SIG-M5 treated with dmso at 0.1 percent for 504 hours (cell line): ENCODE measurements at regions not wholly inside any gene's neighbourhood (a gene's known extent, or its start where the extent isn't known, plus 50 kb on each side); places are given as distances from the start of the nearest gene placed in this dataset.

ENCODE experiments used
- DNase-seq: peaks from one replicate; lab custom pipeline; 2025; ENCODE audit not compliant: unreplicated experiment; lab: John Stamatoyannopoulos, UW

DNA sequence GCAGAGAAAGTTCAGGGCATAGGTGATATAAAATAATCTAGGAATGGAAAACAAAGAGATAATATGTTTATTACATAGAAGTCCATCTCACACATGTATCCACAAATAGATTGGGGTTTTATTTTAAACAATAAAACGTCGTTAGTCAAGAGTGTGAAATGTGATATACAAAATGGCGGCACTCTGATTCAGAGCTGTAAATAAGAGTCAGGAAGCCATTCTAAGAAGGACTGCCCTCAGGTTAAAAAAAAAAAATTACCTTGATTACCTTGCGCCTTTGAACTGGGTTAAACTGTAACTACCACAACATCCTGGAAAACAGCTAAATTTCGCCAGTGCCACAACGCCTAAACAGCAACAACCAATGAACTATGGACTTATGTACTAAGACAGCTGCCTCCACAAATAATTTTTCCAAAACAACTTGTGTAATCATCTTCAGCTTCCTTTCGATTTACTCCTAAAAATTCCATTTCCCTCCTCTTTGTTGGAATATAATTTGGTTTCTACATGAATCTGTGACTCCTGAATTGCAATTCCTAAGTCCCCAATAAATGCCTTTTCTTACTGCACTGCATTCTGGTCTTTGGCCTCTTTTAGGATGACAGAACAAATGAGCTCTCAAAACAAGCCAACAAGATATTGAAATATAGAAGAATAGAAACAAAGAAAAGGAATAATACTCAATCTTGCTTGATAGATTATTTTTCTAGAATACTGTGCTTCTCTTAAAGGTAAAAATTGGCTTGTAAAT lies 1019.5 kb upstream of the MAP3K7 start:
- no peak for DNase-seq

DNA sequence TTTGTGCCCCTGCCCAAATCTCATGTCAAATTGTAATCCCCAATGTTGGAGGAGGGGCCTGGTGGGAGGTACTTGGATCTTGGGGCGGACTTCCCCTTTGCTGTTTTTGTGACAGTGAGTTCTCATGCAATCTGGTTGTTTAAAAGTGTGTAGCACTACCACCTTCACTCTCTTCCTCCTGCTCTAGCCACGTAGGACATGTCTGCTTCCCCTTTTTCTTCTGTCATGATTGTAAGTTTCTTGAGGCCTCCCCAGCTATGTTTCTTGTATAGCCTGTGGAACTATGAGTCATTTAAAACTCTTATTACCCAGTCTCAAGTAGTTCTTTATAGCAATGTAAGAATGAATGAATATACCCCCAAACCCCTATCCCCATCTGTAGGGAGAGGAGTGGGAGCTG lies 1013.7 kb upstream of the MAP3K7 start:
- no peak for DNase-seq

DNA sequence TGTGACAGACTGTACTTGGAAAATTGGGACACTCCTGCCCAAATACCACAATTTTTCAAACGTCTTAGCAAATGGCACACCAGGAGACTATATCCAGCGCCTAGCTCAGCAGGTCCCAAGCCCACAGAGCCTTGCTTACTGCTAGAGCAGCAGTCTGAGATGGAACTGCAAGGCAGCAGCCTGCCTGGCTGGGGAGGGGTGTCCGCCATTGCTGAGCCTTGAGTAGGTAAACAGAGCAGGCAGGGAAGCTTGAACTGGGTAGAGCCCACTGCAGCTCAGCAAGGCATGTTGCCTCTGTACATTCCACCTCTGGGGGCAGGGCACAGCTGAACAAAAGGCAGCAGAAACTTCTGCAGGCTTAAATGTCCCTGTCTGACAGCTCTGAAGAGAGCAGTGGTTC lies 1003.3 kb upstream of the MAP3K7 start:
- no peak for DNase-seq

DNA sequence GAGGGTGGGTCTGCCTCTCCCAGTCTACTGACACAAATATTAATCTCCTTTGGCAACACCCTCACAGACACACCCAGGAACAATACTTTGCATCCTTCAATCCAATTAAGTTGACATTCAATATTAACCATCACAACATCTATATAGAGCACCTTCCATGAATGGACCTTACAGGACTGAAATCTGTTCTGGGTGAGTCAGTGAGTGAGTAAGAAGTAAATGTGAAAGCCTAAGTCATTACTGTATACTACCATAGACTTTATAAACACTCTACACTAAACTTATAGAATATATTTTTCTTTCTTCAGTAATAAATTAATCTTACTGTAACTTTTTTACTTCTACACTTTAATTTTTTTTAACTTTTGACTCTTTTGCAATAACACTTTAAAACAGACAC lies 993.8 kb upstream of the MAP3K7 start:
- DNase-seq: no peak

DNA sequence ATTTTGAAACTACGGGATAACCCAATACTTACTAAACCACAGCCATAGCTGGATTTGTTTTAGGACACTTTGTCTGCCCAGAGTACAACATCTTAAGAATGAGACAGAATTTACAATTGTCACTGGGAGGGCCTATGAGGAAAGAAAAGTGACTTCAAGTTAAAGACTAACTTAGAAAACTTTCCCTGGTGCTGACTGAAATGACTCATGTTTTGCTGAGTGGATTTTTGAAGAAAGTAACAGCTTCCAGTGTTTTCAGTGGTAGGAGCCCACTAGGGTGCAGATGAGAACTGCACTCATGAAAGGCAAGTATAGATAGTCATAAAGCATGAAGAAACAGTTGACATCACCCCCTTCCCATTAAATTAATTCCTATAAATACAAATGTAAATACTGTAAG lies 988.2 kb upstream of the MAP3K7 start:
- no peak for DNase-seq

DNA sequence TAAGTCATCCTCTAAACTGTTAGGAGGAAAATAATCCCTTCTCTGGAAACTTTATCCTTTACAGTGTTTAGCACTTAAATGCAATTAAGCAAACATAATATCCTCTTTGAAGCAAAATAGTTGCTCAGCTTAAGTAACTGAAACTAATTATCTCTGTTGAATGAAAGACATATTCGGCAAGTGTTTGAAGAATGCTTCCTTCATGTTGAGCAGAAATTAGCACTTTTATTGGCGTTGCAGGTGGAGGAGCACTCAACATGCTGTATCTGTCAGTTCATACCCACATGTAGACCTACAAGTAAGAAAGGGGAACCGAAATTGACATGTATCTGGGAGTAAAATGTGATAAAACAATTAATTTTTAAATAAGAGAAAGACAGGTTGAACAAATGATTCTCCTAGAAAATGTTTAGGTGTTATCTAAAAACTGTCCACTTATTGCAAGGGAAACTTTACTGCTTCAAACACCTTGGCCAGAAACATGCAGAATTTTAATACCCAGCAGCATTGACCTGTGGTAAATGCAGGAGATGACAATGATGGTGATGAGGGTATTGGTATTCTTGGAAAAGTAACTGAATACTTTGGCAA lies 987.0 kb upstream of the MAP3K7 start:
- DNase-seq: no peak

DNA sequence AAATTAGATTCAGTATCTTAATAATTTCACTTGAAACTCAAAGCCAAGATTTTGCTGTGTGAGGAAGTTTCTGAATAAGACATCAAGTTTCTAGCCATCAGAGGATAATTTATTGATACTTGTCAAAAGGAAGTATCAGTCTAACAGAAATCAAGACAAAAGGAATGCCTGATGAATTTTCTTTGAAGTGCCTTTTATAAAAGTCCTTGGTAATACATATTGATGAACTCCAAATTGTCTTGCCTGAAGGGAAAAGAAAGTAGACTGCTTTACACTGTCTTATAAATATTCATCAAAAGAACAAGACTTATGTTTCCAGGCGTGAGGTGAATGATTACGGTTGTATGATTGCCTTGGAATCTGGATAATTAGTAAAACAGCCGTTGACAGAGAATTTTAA lies 986.0 kb upstream of the MAP3K7 start:
- DNase-seq: no peak

DNA sequence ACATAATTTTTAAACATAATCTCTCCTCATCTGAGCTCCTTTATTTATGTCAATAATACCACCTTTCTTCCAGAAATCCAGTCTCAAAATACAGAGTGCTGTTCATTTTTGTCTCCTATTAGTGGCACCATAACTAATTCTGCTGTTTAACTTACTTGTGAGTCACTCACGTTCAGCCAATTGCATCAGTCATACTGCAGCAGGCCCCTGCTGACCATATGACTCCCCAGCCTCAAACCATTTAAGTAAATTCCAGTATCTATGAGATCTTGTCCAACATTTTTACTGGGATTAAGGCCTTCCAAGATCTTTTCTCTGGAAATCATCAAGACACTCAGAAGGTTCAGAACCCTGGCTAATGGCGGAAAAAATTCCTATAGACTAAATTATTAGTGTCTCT lies 982.2 kb upstream of the MAP3K7 start:
- DNase-seq: no peak

DNA sequence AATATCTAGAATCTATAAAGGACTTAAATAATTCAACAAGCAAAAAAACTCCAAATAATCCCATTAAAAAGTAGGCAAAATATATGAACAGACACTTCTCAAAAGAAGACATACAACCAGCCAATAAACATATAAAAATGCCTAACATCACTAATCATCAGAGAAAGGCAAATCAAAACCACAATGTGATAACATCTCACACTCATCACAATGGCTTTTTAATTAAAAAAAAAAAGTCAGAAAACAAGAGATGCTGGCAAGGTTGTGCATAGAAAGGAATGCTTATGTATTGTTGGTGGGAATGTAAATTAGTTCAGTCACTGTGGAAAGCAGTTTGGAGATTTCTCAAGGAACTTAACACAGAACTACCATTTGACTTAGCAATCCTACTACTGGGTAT lies 979.6 kb upstream of the MAP3K7 start:
- DNase-seq: no peak

DNA sequence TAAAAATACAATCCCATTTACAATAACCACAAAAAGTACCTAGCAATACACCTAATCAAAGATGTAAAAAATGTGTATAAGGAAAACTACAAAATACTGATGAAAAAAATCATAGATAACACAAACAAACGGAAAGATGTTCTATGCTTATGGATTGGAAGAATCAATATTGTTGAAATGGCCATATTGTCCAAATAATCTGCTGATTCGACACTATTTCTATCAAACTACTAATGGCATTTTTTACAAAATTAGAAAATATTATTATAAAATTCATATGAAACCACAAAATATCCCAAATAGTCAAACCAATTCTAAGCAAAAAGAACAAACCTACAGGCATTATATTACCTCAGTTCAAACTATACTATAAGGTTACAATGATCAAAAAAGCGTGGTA lies 978.3 kb upstream of the MAP3K7 start:
- DNase-seq: no peak

DNA sequence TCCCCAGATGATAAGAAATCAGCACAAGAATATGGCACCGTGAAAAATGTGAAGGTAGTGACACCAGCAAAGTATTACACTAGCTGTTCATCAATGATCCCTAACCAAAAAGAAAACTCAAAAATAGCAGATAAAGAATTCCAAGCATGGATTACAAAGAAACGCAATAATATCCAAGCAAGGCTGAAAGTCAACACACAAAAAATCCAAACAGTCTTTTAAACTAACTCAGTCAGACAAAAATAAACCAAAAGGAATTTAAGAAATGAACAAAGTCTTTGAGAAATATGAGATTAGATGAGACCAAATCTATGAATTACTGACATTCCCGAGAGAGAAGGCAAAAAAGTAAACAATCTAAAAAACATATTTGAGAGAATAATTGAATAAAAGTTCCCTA lies 976.1 kb upstream of the MAP3K7 start:
- DNase-seq: no peak

DNA sequence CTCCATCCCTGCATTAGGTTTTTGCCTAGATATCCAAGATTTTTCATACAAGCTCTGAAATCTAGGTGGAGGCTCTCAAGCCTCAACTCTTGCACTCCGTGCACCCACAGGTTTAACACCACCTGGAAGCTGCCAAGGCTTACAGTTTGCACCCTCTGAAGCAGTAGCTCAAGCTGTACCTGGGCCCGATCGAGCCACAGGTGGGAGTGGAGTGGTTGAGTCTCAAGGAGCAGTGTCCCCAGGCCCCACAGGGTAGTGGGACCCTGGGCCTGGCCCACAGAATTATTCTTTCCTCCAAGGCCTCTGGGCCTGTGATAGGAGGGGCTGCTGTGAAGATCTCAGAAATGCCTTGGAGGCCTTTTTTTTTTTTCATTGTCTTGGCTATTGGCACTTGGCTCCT lies 973.5 kb upstream of the MAP3K7 start:
- no peak for DNase-seq

DNA sequence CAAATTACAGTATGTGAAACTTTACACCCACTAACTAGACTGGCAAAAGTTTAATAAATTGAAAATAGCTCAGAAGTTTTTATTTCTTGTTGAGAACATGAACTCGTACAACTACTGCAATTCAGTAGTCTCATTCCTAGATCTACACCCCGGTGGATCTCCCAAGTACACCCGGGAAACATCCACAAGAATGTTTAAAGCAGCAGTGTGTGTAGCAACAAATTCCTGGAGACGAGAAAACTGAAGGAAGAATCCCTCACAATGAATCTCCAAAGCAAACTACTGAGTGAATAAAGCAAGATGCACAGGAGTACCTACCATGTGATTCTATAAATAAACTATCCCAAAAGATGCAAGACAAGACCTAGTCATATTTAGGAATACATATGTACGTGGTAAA lies 954.0 kb upstream of the MAP3K7 start:
- no peak for DNase-seq

DNA sequence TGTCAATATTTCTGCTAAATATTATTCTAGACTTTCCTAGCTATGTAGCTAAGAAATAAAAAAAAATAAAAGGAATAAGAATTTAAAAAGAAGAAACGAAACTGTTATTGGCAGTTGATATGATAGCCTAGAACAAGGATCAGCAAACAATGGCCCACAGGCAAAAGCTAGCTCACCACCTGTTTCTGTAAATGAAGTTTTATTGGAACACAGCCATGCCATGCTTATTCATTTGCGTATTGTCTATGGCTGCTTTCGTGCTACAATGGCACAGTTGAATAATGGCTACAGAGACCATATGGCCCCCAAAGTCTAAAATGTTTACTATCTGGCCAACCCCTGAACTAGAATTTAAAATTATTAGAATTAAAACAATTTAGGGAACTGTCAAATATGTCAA lies 952.6 kb upstream of the MAP3K7 start:
- no peak for DNase-seq

DNA sequence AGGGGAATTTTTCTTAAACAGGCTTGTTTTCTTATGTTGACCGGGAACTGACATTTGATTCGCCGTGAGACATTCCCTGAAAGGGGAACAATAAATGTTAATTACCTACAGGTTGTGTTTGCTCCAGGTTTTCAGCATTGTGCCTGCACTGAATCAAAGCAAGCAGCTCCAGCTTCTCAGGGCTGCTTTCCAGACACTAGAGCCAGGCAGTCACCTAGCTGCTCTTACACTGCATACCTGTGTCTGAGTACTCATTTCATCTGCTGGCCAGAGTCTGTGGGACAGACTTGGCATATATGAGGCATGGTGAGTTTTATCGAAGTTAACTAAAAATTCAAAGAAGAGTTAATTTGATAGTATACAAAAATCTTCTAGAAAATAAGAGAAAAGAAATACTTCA lies 951.8 kb upstream of the MAP3K7 start:
- DNase-seq: no peak

DNA sequence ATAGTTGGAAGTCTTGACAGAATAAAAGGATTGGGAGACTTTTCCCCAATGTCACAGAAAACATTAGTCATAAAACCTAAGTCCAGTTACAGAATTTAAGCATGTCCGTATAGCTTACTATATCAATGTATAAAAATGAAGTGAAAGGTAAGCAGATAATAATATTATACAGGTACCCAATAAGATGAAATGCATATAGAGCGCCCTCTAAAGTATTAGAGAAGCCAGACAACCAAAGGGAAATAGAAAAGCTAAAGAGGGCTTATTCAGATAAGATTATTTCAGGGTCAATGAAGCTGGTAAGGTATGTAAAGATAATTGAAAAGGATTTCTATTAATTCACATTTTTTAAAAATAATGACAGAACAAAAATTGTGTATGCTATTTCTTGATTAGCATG lies 947.7 kb upstream of the MAP3K7 start:
- DNase-seq: no peak

DNA sequence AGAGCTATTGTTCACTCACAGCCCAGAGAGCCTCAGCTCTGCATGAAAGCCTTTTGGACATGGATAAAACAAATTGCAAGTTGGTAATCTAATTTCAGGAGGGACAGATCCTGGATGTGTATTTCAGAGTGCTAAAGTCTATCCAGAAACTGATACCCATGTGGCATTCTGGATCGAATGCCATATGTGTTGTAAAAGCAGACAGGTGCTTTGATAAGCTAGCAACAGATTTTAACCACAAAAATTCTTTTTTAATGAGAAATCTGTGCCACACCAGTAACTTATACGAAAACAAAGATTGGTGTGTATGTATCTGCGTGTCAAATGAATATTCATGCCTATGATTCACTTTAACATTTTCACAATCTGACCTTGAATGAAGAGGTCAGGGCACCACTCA lies 936.6 kb upstream of the MAP3K7 start:
- no peak for DNase-seq

DNA sequence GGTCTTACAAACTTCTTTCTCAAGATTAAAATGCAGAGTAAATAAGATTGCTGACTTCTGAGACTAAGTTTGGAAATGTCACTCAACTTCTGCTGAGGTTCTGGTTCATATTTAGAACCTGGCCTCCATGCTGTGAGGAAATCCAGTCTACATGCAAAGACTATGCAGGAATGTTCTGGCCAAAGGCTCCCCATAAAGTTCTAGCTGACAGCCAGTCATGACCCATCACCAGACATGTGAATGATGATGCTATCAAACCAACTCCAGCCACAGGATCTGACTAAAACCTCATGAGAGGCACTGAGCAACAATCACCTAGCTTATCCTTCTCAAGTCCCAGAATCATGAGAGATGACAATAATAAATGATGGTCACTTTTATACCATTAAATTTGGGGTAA lies 935.1 kb upstream of the MAP3K7 start:
- no peak for DNase-seq

DNA sequence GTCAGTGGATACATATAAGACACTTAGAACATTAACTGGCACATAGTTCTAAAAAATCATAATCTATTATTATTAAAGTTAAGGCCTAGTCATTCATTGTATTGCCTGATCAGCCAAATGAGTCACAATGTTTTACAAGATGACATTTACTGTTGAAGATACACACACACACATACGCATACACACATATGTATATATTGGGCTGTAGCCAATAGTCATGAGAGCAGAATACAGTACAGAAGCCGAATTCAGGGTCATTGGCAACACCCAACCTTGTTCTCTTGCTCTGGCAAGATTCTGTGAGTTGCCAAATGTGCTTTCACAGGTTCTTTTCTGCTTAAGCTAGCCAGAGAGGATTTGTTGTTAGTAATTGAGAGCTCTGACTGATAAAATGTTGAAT lies 922.8 kb upstream of the MAP3K7 start:
- no peak for DNase-seq

DNA sequence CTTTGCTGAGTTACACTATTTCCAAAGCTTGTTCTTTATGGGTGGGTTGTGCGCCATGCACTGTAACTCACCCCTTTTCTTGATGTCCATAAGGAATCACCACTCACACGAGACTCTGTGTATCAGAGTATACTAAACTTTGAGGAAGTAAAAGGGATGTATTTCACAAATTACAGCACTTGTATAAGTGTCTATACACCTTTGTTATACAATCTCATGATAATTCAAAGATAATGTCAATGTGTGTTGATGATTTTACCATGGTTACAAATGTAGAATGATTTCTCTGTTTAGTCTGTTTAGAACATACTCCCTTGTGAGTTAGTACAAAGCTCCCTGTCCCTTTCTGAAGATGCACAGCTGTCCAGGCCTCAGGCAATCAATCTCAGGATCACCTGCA lies 922.2 kb upstream of the MAP3K7 start:
- no peak for DNase-seq

DNA sequence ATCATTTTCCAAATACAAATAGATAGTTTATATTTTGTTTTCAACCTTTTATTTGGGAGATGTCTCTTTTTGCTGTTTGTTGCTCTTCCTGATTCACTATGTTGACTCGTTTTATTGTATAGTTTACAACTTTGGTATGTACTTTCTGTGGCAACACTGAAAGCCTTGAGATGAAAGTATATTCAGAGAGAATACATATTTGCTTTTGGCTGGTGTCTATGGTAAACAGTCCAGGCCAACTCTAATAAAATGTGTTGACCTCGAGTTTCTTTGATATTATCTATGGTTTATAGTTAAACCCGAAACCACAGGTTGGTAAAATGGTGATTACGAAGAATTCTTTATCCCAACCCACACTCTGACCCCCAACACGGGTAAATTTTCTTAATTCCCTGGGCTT lies 919.6 kb upstream of the MAP3K7 start:
- DNase-seq: peak; percentile 45

DNA sequence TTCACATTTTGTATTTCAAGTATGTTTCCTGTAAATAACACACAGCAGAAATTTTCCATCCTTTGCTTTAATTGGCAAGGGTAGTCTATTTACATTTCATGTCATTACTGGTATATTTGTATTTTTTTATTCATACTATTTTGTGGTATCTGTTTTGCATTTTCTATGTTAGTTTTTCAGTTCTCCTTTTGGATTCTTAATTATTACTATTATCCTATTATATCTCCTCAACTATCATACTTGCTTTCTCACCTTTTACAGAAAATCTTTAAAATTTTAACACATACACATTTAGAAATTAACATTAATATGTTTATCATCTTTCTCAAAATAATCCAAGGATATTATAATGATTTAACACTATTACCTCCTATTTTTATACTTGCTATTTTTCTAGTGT lies 918.3 kb upstream of the MAP3K7 start:
- DNase-seq: no peak

DNA sequence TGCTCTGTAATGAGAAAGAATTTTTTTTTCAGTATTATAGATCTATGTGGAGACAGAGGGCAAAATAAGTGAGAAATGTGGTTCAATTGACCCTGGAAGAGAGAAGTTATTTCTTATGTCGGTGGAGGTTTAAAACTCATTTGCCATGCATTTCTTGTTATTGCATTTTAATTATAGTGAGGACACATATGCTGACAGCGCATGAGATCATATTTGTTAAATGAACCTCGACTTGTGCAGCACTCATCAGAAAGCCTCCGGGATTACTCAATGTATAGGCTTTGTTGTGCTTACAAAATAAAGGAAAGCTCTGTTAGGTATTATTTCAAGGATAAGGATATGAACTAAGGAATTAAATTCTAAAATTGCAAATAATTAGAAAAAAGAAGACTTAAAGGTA lies 915.1 kb upstream of the MAP3K7 start:
- DNase-seq: no peak
